ENCODE measurements at regions not wholly inside any gene's neighbourhood (a gene's known extent, or its start where the extent isn't known, plus 50 kb on each side); places are given as distances from the start of the nearest gene placed in this dataset.

DNA sequence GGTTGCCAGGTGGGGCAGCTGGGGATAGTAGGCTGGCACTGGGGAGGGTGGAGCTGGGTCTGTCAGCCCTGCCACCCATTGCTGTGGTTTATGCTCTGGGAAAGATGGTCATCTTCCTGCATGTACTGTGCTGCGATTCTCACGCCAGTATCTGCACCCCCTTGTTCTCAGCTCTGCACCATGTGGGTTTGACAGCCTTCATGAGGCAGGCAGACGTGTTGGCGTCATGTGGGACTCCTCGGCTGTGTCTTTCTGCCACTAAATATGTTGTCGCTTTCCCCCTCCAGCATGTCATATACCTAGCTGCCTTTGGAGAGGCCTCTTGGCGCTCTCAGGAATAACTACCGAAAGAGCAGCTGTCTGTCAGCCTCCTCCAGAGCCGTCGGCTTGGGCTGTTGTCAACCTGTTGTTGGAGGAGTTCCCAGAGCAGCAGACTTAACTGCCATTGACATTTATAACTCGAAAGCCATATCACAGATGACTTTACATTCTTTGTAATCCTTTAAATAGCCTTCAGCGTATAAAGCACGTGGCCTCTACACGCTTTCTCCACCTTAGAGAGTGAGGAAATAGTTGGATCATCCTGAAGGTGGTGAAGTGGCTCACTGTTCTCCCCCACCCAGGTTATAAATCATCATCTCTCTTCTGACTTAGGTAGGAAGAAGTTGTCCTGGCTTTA, 80.4 kb upstream of the MGAT5 start:
- CTCF ChIA-PET: no interaction called here

DNA sequence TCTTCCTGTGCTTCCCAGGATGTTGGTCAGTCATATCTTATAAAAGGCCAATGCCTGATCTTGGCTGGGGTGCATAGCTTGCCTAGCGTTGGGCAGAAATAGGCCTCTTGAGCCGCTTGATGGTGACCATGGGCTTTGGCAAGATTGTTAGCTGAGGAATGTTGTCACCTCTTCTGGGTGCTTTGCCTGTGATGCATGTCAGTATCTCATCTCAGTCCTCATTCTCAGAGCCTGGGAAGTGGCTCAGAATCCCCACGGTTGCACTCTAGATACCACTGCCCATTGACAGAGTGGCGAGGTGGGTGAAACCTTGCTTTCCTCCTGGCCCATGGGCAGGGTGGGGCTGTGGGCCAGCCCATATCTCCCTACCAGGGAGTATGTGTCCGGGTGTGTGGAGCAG, 79.2 kb upstream of the MGAT5 start:
- no peak overlapping the region for H3K4me3 Mint-ChIP-seq
- intact Hi-C loops (cut with micrococcal nuclease): no loop called here
- CTCF ChIA-PET: no interaction called here
- peak overlapping the region; percentile 57 for H3K27ac Mint-ChIP-seq
- no peaks in the 10 kb centered on the region for H3K27me3 Mint-ChIP-seq
- POLR2A ChIA-PET: interaction anchor here (0.5 kb wide), 1 partner anchor 29 kb away, joined by 3 read pairs; no protein-coding TSS in a partner anchor
- H3K36me3 Mint-ChIP-seq (ENCODE audit: low read depth): peaks cover 22% of the 10 kb centered on the region
- DNase-seq: no peak
- H3K4me1 Mint-ChIP-seq: peaks cover 92% of the 10 kb centered on the region
- TF ChIP-seq, protein P1, sequence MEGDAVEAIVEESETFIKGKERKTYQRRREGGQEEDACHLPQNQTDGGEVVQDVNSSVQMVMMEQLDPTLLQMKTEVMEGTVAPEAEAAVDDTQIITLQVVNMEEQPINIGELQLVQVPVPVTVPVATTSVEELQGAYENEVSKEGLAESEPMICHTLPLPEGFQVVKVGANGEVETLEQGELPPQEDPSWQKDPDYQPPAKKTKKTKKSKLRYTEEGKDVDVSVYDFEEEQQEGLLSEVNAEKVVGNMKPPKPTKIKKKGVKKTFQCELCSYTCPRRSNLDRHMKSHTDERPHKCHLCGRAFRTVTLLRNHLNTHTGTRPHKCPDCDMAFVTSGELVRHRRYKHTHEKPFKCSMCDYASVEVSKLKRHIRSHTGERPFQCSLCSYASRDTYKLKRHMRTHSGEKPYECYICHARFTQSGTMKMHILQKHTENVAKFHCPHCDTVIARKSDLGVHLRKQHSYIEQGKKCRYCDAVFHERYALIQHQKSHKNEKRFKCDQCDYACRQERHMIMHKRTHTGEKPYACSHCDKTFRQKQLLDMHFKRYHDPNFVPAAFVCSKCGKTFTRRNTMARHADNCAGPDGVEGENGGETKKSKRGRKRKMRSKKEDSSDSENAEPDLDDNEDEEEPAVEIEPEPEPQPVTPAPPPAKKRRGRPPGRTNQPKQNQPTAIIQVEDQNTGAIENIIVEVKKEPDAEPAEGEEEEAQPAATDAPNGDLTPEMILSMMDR (IDR thresholded peaks at IDR 0.05): no peak
- H3K9me3 Mint-ChIP-seq: no peaks in the 10 kb centered on the region
- ATAC-seq (ENCODE audit: low read depth): no peak

More for the DNA sequence above, 80.4 kb upstream of the MGAT5 start:
- Mint-ChIP-seq H3K9me3 (no peaks in the 10 kb centered on the region), H3K27ac (peak overlapping the region; percentile 57), H3K27me3 (no peaks in the 10 kb centered on the region), H3K4me3 (peak overlapping the region; percentile 11), H3K36me3 (ENCODE audit: low read depth) (peaks cover 24% of the 10 kb centered on the region), H3K4me1 (peaks cover 92% of the 10 kb centered on the region)
- intact Hi-C loops (cut with micrococcal nuclease): no loop called here
- no peak for ATAC-seq (ENCODE audit: low read depth)
- DNase-seq: no peak
- POLR2A ChIA-PET: interaction anchor here (1.5 kb wide), 1 partner anchor 17 kb away, joined by 3 read pairs; no protein-coding TSS in a partner anchor
- TF ChIP-seq, protein P1 (IDR thresholded peaks at IDR 0.05): no peak

DNA sequence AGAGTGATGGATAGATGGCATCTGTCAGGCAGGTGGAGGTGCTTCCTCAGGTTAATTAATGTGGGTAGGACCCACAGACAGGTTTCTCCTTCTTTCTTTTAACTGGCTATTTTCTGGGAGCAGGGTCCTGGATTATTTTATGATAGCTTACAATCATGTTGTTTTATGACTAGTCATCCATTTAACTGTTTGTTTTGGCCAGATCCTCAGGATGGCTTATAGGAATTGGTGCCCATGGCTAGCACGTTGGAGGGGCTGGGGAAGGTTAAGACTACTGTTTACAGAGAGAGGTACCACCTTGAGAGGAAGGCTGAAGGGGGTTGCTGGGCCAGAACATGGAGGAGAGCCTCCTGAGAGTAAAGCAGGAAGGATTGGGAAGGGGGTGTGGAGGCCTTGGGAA, 78.0 kb upstream of the MGAT5 start:
- Mint-ChIP-seq H3K27me3 (no peaks in the 10 kb centered on the region), H3K36me3 (ENCODE audit: low read depth) (peaks cover 28% of the 10 kb centered on the region), H3K4me3 (no peak overlapping the region), H3K27ac (peak overlapping the region; percentile 57), H3K9me3 (no peaks in the 10 kb centered on the region), H3K4me1 (peaks cover 94% of the 10 kb centered on the region)
- intact Hi-C loops (cut with micrococcal nuclease): no loop called here
- DNase-seq: no peak
- ATAC-seq (ENCODE audit: low read depth): no peak
- TF ChIP-seq, protein P1 (IDR thresholded peaks at IDR 0.05): no peak
- ChIA-PET CTCF (interaction anchor here (1.0 kb wide), 1 partner anchor 54 kb away, joined by 3 read pairs; no protein-coding TSS in a partner anchor), POLR2A (interaction anchor here (0.6 kb wide), 1 partner anchor 353 kb away, joined by 6 read pairs; no protein-coding TSS in a partner anchor)

DNA sequence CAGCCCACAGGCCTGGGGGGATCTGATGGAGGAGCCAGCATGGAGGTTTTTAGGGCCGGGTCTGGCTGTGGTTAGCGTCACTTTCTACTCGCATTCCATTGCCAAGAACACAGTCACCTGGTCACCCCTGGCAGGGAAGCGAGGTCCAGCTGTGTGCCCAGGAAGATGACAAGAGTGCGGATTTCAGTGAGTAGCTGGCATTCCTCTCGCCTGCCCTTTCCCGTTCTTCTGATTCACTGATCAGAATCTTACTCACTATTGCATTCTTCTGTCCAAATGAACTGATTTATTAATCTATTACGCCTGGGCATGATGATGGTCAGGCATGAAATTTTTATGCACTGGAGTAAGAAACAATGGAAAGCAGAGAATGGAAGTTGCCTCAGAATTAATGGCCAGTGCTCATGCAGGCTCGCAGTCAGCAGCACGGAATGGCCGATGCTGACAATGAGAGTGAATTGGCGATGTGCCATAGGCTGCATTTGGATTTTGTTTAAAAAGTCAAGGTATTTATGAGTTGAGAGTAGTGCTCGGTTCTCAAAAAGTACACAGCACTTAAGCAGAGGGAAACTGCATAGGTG, 76.4 kb upstream of the MGAT5 start:
- no peak for ATAC-seq (ENCODE audit: low read depth)
- Mint-ChIP-seq H3K27ac (peak overlapping the region; percentile 84), H3K4me1 (peaks cover 96% of the 10 kb centered on the region), H3K4me3 (peak overlapping the region; percentile 21), H3K9me3 (no peaks in the 10 kb centered on the region), H3K27me3 (no peaks in the 10 kb centered on the region), H3K36me3 (ENCODE audit: low read depth) (peaks cover 26% of the 10 kb centered on the region)
- ChIA-PET CTCF (interaction anchor here (0.5 kb wide), 1 partner anchor 13 kb away, joined by 3 read pairs; no protein-coding TSS in a partner anchor), POLR2A (interaction anchor here (0.7 to 1.6 kb wide), 2 partner anchors 8 to 22 kb away, joined by 3 to 12 read pairs; no protein-coding TSS in a partner anchor)
- no peak for DNase-seq
- TF ChIP-seq, protein P1 (IDR thresholded peaks at IDR 0.05): no peak
- intact Hi-C loops (cut with micrococcal nuclease): no loop called here

All from activated B cell treated with CpG ODN at 0.5 μM for 24 hours (primary cell).